ENCODE measurements at regions not wholly inside any gene's neighbourhood (a gene's known extent, or its start where the extent isn't known, plus 50 kb on each side); places are given as distances from the start of the nearest gene placed in this dataset.

DNA sequence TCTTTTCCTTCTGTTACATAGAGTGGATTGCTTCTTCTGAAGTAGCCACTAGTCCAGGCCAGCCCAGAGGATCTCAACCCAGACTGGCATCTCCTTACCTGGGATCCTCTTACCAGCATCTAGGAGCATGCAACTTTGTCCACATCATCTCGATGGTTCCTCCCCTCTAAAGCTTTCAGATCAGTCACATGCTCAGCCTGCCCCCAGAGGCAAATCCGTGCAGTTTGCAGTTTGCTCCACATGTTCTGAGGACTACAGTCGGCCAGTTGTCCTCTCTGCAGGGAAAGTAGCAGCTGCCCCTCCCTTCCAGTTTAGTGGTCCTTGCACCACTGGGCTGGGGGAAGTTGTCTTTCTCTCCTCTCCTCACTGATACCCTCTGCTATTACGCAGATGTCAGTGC is 259.8 kb upstream of the APCDD1 start:
- Histone ChIP-seq H3K27me3 (no peaks in the 10 kb centered on the region), H3K36me3 (no peaks in the 10 kb centered on the region), H3K9ac (ENCODE audit: low read depth in 2 of 2, low read length in 2 of 2) (no peak overlapping the region), H3K27ac (no peak overlapping the region), H3K4me3 (no peak overlapping the region), H3K9me3 (no peaks in the 10 kb centered on the region), H3K4me1 (no peaks in the 10 kb centered on the region)
- TF ChIP-seq, protein P1, sequence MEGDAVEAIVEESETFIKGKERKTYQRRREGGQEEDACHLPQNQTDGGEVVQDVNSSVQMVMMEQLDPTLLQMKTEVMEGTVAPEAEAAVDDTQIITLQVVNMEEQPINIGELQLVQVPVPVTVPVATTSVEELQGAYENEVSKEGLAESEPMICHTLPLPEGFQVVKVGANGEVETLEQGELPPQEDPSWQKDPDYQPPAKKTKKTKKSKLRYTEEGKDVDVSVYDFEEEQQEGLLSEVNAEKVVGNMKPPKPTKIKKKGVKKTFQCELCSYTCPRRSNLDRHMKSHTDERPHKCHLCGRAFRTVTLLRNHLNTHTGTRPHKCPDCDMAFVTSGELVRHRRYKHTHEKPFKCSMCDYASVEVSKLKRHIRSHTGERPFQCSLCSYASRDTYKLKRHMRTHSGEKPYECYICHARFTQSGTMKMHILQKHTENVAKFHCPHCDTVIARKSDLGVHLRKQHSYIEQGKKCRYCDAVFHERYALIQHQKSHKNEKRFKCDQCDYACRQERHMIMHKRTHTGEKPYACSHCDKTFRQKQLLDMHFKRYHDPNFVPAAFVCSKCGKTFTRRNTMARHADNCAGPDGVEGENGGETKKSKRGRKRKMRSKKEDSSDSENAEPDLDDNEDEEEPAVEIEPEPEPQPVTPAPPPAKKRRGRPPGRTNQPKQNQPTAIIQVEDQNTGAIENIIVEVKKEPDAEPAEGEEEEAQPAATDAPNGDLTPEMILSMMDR (IDR thresholded peaks at IDR 0.05): no peak
- DNase-seq: no peak
- intact Hi-C loops (cut with DNase I): no loop called here

DNA sequence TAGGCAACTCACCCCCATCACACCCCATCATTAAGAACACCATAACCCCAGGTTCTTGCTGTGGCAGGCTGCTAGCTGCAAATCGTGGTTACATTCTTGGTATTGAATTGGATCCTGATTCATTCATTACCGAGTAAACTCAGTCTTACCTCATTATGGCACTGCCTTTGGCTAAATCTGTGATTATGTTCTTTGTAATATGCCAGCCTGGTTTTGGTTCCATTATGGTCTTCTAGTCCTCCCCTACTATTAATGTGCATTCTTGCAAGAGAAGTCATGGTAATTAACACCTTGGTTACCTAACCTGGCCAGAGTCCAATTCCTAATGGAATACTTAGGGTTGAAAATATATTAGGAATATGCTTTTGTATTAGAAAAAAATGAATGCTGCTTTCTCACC is 258.9 kb upstream of the APCDD1 start:
- no peak overlapping the region for H3K4me3 ChIP-seq

DNA sequence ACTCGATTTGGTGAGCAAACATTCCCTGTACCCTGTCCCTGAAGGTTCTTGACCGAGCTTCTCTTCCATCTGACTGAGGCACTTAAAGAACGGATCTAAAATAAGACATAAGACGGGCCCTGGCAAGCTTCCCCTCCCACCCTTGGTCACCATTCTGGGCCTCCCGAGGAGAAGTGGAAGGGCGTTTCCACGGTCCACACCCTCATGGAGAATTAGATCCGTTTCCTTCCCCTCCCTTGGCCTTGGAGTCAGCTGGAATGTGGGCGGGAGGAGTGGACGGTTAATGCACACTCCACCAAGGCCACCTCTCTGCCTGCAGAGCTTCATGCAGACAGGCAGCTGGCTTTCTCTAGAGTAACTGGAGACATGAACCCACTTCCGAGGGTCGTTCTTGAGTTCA is 257.3 kb upstream of the APCDD1 start:
- H3K9me3 ChIP-seq: no peaks in the 10 kb centered on the region
- H3K9ac ChIP-seq (ENCODE audit: low read depth in 2 of 2, low read length in 2 of 2): no peak overlapping the region
- no peak overlapping the region for H3K4me3 ChIP-seq
- intact Hi-C loops (cut with DNase I): no loop called here
- TF ChIP-seq, protein P1 (IDR thresholded peaks at IDR 0.05): no peak
- no peaks in the 10 kb centered on the region for H3K36me3 ChIP-seq
- peak; percentile 45 for DNase-seq
- no peaks in the 10 kb centered on the region for H3K4me1 ChIP-seq
- H3K27me3 ChIP-seq: no peaks in the 10 kb centered on the region
- no peak overlapping the region for H3K27ac ChIP-seq

More for the DNA sequence above, 258.9 kb upstream of the APCDD1 start:
- Histone ChIP-seq H3K27me3 (no peaks in the 10 kb centered on the region), H3K9me3 (no peaks in the 10 kb centered on the region), H3K27ac (no peak overlapping the region), H3K4me1 (no peaks in the 10 kb centered on the region), H3K36me3 (no peaks in the 10 kb centered on the region), H3K9ac (ENCODE audit: low read depth in 2 of 2, low read length in 2 of 2) (no peak overlapping the region)
- TF ChIP-seq, protein P1 (IDR thresholded peaks at IDR 0.05): no peak
- intact Hi-C loops (cut with DNase I): no loop called here
- DNase-seq: no peak

DNA sequence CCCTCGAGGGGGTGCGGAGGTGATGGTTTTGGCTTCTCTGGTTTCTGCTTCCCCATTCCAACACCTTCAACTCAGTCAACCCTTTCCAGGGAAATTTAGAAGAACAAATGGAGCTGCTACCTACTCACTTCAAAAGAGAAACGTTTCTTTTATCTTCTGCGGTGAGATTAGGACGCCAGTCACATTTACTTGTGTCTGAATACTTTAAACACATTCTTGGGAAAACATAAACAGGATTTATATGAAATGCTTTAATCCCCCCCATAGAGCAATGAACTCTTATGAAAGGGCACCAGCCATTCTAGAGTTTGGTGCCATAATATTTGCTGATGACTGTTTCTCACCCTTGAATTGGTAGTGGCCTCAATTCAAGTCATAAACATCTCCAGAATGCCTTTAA is 253.2 kb upstream of the APCDD1 start:
- H3K9me3 ChIP-seq: no peaks in the 10 kb centered on the region
- no peaks in the 10 kb centered on the region for H3K27me3 ChIP-seq
- no peak overlapping the region for H3K9ac ChIP-seq (ENCODE audit: low read depth in 2 of 2, low read length in 2 of 2)
- TF ChIP-seq, protein P1 (IDR thresholded peaks at IDR 0.05): no peak
- no peak overlapping the region for H3K4me3 ChIP-seq
- no peaks in the 10 kb centered on the region for H3K4me1 ChIP-seq
- intact Hi-C loops (cut with DNase I): no loop called here
- no peak overlapping the region for H3K27ac ChIP-seq
- no peak for DNase-seq
- H3K36me3 ChIP-seq: no peaks in the 10 kb centered on the region

DNA sequence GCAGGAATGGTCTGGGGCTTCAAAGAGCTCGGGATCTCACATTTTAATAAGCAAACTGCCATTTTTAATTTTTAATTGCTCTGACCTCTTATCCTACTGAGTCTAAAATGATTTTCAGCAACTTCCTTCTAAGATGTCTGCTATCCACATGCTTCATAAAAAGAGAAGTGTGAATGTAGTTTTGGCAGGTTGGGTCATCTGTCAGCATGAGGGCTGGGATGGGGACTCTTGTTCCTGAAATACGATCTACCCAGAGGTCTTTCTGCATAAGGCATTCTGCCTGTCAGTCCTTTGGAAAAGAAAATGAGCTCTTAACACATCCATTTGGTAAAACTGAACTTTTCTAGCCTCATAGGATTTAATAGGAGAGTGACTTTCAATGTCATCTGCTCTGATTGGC is 252.8 kb upstream of the APCDD1 start:
- intact Hi-C loops (cut with DNase I): no loop called here
- H3K9me3 ChIP-seq: no peaks in the 10 kb centered on the region
- no peaks in the 10 kb centered on the region for H3K27me3 ChIP-seq
- TF ChIP-seq, protein P1 (IDR thresholded peaks at IDR 0.05): no peak
- H3K36me3 ChIP-seq: no peaks in the 10 kb centered on the region
- H3K27ac ChIP-seq: no peak overlapping the region
- no peak overlapping the region for H3K4me3 ChIP-seq
- DNase-seq: no peak
- H3K9ac ChIP-seq (ENCODE audit: low read depth in 2 of 2, low read length in 2 of 2): no peak overlapping the region
- no peaks in the 10 kb centered on the region for H3K4me1 ChIP-seq

DNA sequence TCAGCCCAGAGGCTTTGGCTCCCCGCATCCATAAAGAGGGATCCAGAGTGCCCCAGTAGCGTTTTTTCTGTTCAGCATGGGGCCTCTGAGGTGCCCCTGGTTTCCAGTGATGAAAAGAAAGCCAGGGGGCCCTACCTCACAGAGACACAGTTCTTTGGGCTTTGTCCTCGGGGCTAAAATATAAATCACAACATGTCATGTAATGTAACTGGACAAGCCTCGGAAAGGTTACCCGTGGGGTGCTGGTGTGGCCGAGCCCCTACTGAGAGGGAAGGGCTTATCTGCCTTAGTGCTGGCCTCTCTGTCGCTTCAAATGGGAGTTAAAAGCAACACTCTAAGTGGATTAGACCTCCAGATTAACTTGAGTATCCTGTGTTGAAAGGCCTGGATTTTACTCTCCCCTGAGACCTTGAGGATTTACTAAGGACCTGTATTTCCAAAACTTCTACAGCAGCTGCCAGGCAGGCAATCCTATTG is 251.6 kb upstream of the APCDD1 start:
- no peaks in the 10 kb centered on the region for H3K27me3 ChIP-seq
- intact Hi-C loops (cut with DNase I): no loop called here
- H3K9ac ChIP-seq (ENCODE audit: low read depth in 2 of 2, low read length in 2 of 2): no peak overlapping the region
- no peak for DNase-seq
- H3K4me1 ChIP-seq: no peaks in the 10 kb centered on the region
- no peak overlapping the region for H3K4me3 ChIP-seq
- TF ChIP-seq, protein P1 (IDR thresholded peaks at IDR 0.05): no peak
- H3K9me3 ChIP-seq: no peaks in the 10 kb centered on the region
- H3K27ac ChIP-seq: no peak overlapping the region
- H3K36me3 ChIP-seq: no peaks in the 10 kb centered on the region

Data from colonic mucosa (tissue), 4 donors.